Endothelial cell of umbilical vein (primary cell): ENCODE measurements at regions not wholly inside any gene's neighbourhood (a gene's known extent, or its start where the extent isn't known, plus 50 kb on each side); places are given as distances from the start of the nearest gene placed in this dataset.

Experiments used
- BruUV-seq: library from RNA; stranded (reverse); fragments of 400-500 nt; replicated peaks from 2 replicates; lab custom pipeline; 2021; lab: Mats Ljungman, UMichigan
- CTCF ChIA-PET: fragments of 300-600, 350-600 bp; sonication (Branson Sonifier 250); formaldehyde crosslinking; loops from one replicate; lab custom pipeline; 2021; ENCODE audit warnings: antibody characterized with exemption, inconsistent platforms; lab: Charles Lee
- POLR2A ChIA-PET: fragments of 300-600, 350-600 bp; sonication (Branson Sonifier 250); formaldehyde crosslinking; loops from one replicate; lab custom pipeline; 2021; ENCODE audit warnings: antibody characterized with exemption, inconsistent platforms; lab: Charles Lee
- DNase-seq: peaks from one replicate; pipeline ENCODE4 v3.0.0-alpha.2; 2011; ENCODE audit warnings: low read depth, low spot score
- FAIRE-seq: peaks from 2 replicates; lab custom pipeline; 2011; peaks lifted over from hg19 to GRCh38; lab: Jason Lieb, UNC
- H2AFZ ChIP-seq: 2 replicates; pipeline ENCODE4 v1.6.0; 2012; ENCODE audit warnings: low read depth, low read length, control low read depth, inconsistent platforms
- H3K27ac ChIP-seq: 2 replicates; pipeline ENCODE4 v1.5.1; 2011; ENCODE audit warnings: low read depth, mild to moderate bottlenecking, control low read depth, low read length, moderate library complexity; ENCODE audit not compliant: insufficient read depth
- H3K27me3 ChIP-seq, 2 experiments: 2 replicates each; pipeline versions ENCODE4 v1.6.0 to v1.6.1; 2011; ENCODE audit warnings: low read length in 2 of 2, mixed read lengths in 1 of 2; ENCODE audit not compliant: control insufficient read depth in 2 of 2, insufficient read depth in 2 of 2
- H3K36me3 ChIP-seq, 2 experiments: 2 replicates in 1 of 2; 3 replicates in 1 of 2; pipeline ENCODE4 v1.5.1; 2011; ENCODE audit warnings: low read length in 2 of 2, mild to moderate bottlenecking in 1 of 2, moderate library complexity in 1 of 2; ENCODE audit not compliant: control insufficient read depth in 2 of 2, insufficient read depth in 2 of 2; ENCODE audit errors: extremely low read depth in 1 of 2
- H3K4me1 ChIP-seq: 3 replicates; pipeline ENCODE4 v1.5.1; 2011; ENCODE audit warnings: mild to moderate bottlenecking, low read length; ENCODE audit not compliant: control insufficient read depth, insufficient read depth; ENCODE audit errors: extremely low read depth
- H3K4me2 ChIP-seq: 2 replicates; pipeline ENCODE4 v1.6.1; 2011; ENCODE audit warnings: low read length, control low read depth, mixed read lengths; ENCODE audit not compliant: insufficient read depth
- H3K4me3 ChIP-seq, 3 experiments: fragments of 200-600 bp in 1 of 3; sonication (generic), shearing (Covaris generic) in 1 of 3; replicated peaks in 1 of 3; 2 replicates each; pipeline ENCODE4 v1.5.1; 2011 to 2016; ENCODE audit warnings: control low read depth in 3 of 3, low read length in 3 of 3, mild to moderate bottlenecking in 2 of 3, inconsistent platforms in 1 of 3, low read depth in 1 of 3, moderate library complexity in 1 of 3; ENCODE audit not compliant: insufficient read depth in 1 of 3
- H3K79me2 ChIP-seq: 2 replicates; pipeline ENCODE4 v1.6.0; 2012; ENCODE audit warnings: low read length, inconsistent platforms; ENCODE audit not compliant: control insufficient read depth, insufficient read depth
- H3K9ac ChIP-seq: replicated peaks from 2 replicates; pipeline ENCODE3; 2011; ENCODE audit warnings: low read length, control low read depth; ENCODE audit not compliant: insufficient read depth; ENCODE audit errors: extremely low read depth
- H3K9me1 ChIP-seq: replicated peaks from 3 replicates; pipeline ENCODE4 v1.6.0; 2011; ENCODE audit warnings: mild to moderate bottlenecking, low read length; ENCODE audit not compliant: control insufficient read depth, insufficient read depth; ENCODE audit errors: extremely low read depth
- H3K9me3 ChIP-seq: replicated peaks from 2 replicates; pipeline ENCODE4 v1.5.1; 2012; ENCODE audit warnings: low read length, inconsistent platforms; ENCODE audit not compliant: control insufficient read depth, insufficient read depth
- H4K20me1 ChIP-seq: replicated peaks from 2 replicates; pipeline ENCODE3; 2011; ENCODE audit warnings: mild to moderate bottlenecking, low read length; ENCODE audit not compliant: control insufficient read depth, insufficient read depth; ENCODE audit errors: extremely low read depth
- CTCF ChIP-seq, 2 donors: IDR thresholded peaks; 1 replicate in 1 of 2; 2 replicates in 1 of 2; pipeline ENCODE4 v1.5.1; 2011; ENCODE audit warnings: low read length in 2 of 2, mild to moderate bottlenecking in 2 of 2, moderate library complexity in 2 of 2, control low read depth in 1 of 2, inconsistent platforms in 1 of 2, low read depth in 1 of 2; ENCODE audit not compliant: insufficient read depth in 1 of 2; ENCODE audit errors: extremely low read depth in 1 of 2
- EZH2 ChIP-seq: IDR thresholded peaks from 2 replicates; pipeline ENCODE4 v1.6.1; 2012; ENCODE audit warnings: borderline replicate concordance, low read depth, mild to moderate bottlenecking, moderate library complexity, low read length, inconsistent platforms; ENCODE audit not compliant: severe bottlenecking
- FOS ChIP-seq: IDR thresholded peaks from 2 replicates; pipeline ENCODE4 v1.6.1; 2011; ENCODE audit warnings: mild to moderate bottlenecking, low read length, moderate library complexity, borderline replicate concordance; ENCODE audit not compliant: insufficient read depth
- GATA2 ChIP-seq: IDR thresholded peaks from 2 replicates; pipeline ENCODE4 v1.7.0; 2011; ENCODE audit warnings: low read depth, mild to moderate bottlenecking, moderate library complexity, mixed read lengths, low read length; ENCODE audit not compliant: insufficient read length, insufficient read depth
- JUN ChIP-seq: IDR thresholded peaks from 2 replicates; pipeline ENCODE4 v1.6.1; 2011; ENCODE audit warnings: borderline replicate concordance, low read depth; ENCODE audit not compliant: insufficient read length, insufficient read depth
- MAX ChIP-seq: IDR thresholded peaks from 2 replicates; pipeline ENCODE4 v1.6.1; 2011; ENCODE audit not compliant: insufficient read depth, insufficient read length
- MYC ChIP-seq: IDR thresholded peaks from one replicate; pipeline ENCODE4 v1.6.1; 2011; ENCODE audit warnings: mild to moderate bottlenecking, low read depth, low read length
- POLR2A ChIP-seq: IDR thresholded peaks from 2 replicates; pipeline ENCODE4 v1.6.1; 2012; ENCODE audit warnings: low read depth, mild to moderate bottlenecking, control low read depth, low read length
- POLR2AphosphoS5 ChIP-seq: IDR thresholded peaks from 2 replicates; pipeline ENCODE4 v1.6.1; 2012; ENCODE audit warnings: low read depth, mild to moderate bottlenecking, control low read depth, low read length, moderate library complexity; ENCODE audit not compliant: insufficient read depth
- dilution Hi-C: fragments of 300-500 bp; cut with MboI; formaldehyde crosslinking; loops from one replicate; pipeline ENCODE4 v1.15.0; 2019; ENCODE audit warnings: low sequenced_read_pairs; ENCODE audit not compliant: extremely low pct_ligation_motif_present
- intact Hi-C: fragments of 100-400 bp; cut with micrococcal nuclease; formaldehyde crosslinking; loops from one replicate; pipeline ENCODE4 v1.10.0; 2022

GRCh38 chr22:48534395-48534958 is 1293.2 kb downstream of the BRD1 start:
- FAIRE-seq (no peak), DNase-seq (no peak)
- Histone ChIP-seq H3K4me1 (no peaks in the 10 kb centered on the region), H3K4me3 (no peak overlapping the region), H3K79me2 (no peaks in the 10 kb centered on the region), H2AFZ (no peak overlapping the region), H3K4me2 (no peak overlapping the region), H3K27ac (no peak overlapping the region), H3K9me1 (no peaks in the 10 kb centered on the region), H3K9me3 (peaks cover 4% of the 10 kb centered on the region), H3K9ac (no peak overlapping the region), H3K27me3 (no peaks in the 10 kb centered on the region), H4K20me1 (no peaks in the 10 kb centered on the region), H3K36me3 (no peaks in the 10 kb centered on the region)
- no TSS peak for BruUV-seq
- intact Hi-C loops (no loop called here), dilution Hi-C loops (no loop called here)
- POLR2A ChIA-PET: no interaction called here
- no peak for TF ChIP-seq CTCF (IDR thresholded peaks at IDR 0.05; ENCODE audit: extremely low read depth in 1 of 2, insufficient read depth in 1 of 2, low read depth in 1 of 2, low read length in 2 of 2)
- no peak for TF ChIP-seq EZH2
- CTCF ChIA-PET: no interaction called here

- Histone ChIP-seq H3K79me2 (no peaks in the 10 kb centered on the region), H3K4me1 (no peaks in the 10 kb centered on the region), H3K4me2 (no peak overlapping the region), H3K4me3 (no peak overlapping the region), H2AFZ (no peak overlapping the region), H3K9me1 (no peaks in the 10 kb centered on the region), H3K9me3 (peaks cover 4% of the 10 kb centered on the region), H3K27me3 (no peaks in the 10 kb centered on the region), H3K36me3 (no peaks in the 10 kb centered on the region), H4K20me1 (no peaks in the 10 kb centered on the region), H3K9ac (no peak overlapping the region), H3K27ac (no peak overlapping the region)
- CTCF ChIA-PET: no interaction called here
- no peak for TF ChIP-seq POLR2AphosphoS5
- TF ChIP-seq MYC: no peak
- no peak for TF ChIP-seq MAX
- TF ChIP-seq JUN: no peak
- no peak for TF ChIP-seq GATA2
- TF ChIP-seq FOS: no peak
- TF ChIP-seq CTCF (IDR thresholded peaks at IDR 0.05; ENCODE audit: extremely low read depth in 1 of 2, insufficient read depth in 1 of 2, low read depth in 1 of 2, low read length in 2 of 2): no peak
- TF ChIP-seq EZH2: no peak
- no peak for TF ChIP-seq POLR2A
- intact Hi-C loops: no loop called here
- FAIRE-seq (no peak), DNase-seq (no peak)
- dilution Hi-C loops: no loop called here
- BruUV-seq: no TSS peak
- POLR2A ChIA-PET: no interaction called here
These were observed 1294.7 kb downstream of the BRD1 start for GRCh38 chr22:48532986-48533385.
